SH-SY5Y (cell line): ENCODE measurements at regions not wholly inside any gene's neighbourhood (a gene's known extent, or its start where the extent isn't known, plus 50 kb on each side); places are given as distances from the start of the nearest gene placed in this dataset.

Experiments used
- GATA2 ChIP-seq: IDR thresholded peaks from 2 replicates; pipeline ENCODE4 v1.6.1; 2011; ENCODE audit warnings: mild to moderate bottlenecking, low read depth, low read length
- GATA3 ChIP-seq: IDR thresholded peaks from 2 replicates; pipeline ENCODE4 v1.6.1; 2011; ENCODE audit warnings: low read depth, mild to moderate bottlenecking, low read length, moderate library complexity

GRCh38 chr11:56808326-56808725 lies 59.8 kb upstream of the OR9G4 start:
- TF ChIP-seq GATA2 (no peak), GATA3 (no peak)
